ENCODE measurements at regions not wholly inside any gene's neighbourhood (a gene's known extent, or its start where the extent isn't known, plus 50 kb on each side); places are given as distances from the start of the nearest gene placed in this dataset.
A peak's percentile ranks its signal among the peaks of the same experiment; 100 is the strongest.

- Histone ChIP-seq H3K9me3 (ENCODE audit: control insufficient read depth in 1 of 2, insufficient read depth in 1 of 2, low read depth in 1 of 2, low read length in 2 of 2) (no peaks in the 10 kb centered on the region), H3K4me2 (ENCODE audit: low read length) (no peak overlapping the region), H2AFZ (ENCODE audit: low read depth, low read length, poor library complexity, severe bottlenecking) (no peak overlapping the region), H3K36me3 (ENCODE audit: control insufficient read depth in 1 of 2, insufficient read depth in 2 of 2, low read length in 2 of 2) (no peaks in the 10 kb centered on the region), H3K9ac (ENCODE audit: low read length) (no peak overlapping the region), H3K9me2 (ENCODE audit: insufficient read depth) (no peaks in the 10 kb centered on the region), H3K27ac (ENCODE audit: low read depth, low read length) (no peak overlapping the region), H3K4me1 (ENCODE audit: control insufficient read depth in 1 of 2, insufficient read depth in 2 of 2, low read length in 2 of 2) (no peaks in the 10 kb centered on the region), H3K79me2 (ENCODE audit: insufficient read depth, low read length) (no peaks in the 10 kb centered on the region), H4K20me1 (ENCODE audit: insufficient read depth) (no peaks in the 10 kb centered on the region), H3K4me3 (replicated peaks in 1 of 2; ENCODE audit: low read depth in 1 of 2, low read length in 2 of 2) (no peak overlapping the region), H3K27me3 (ENCODE audit: insufficient read depth, low read length) (no peaks in the 10 kb centered on the region)
- RAD21 ChIA-PET (ENCODE audit: low non-redundant PET in 1 of 2, low total read pairs in 2 of 2, uncharacterized antibody in 2 of 2, unreplicated experiment in 2 of 2) = no interaction called here
- no peak for TF ChIP-seq ZNF274 (IDR thresholded peaks at IDR 0.05; ENCODE audit: low read depth, low read length)
- TF ChIP-seq EZH2 (IDR thresholded peaks at IDR 0.05) = no peak
- no peak for TF ChIP-seq SP1 (IDR thresholded peaks at IDR 0.05; ENCODE audit: low read depth)
- TF ChIP-seq JUND (IDR thresholded peaks at IDR 0.05) = no peak
- TF ChIP-seq ZBTB33 (IDR thresholded peaks at IDR 0.05; ENCODE audit: extremely low read depth, insufficient replicate concordance, low read length) = no peak
- CTCF ChIA-PET = no interaction called here
- POLR2A ChIA-PET = no interaction called here
- no peak for ATAC-seq
- no TSS peak for BruUV-seq (replicated peaks)
- intact Hi-C loops (cut with micrococcal nuclease) = no loop called here
- DNase-seq (ENCODE audit: low read depth, low spot score) = no peak
Observed at GRCh38 chrX:42472727-42473126, 305.2 kb downstream of the PPP1R2C start.

GRCh38 chrX:42466332-42467046 lies 311.5 kb downstream of the PPP1R2C start:
- H3K9ac ChIP-seq (ENCODE audit: low read length) = no peak overlapping the region
- no peaks in the 10 kb centered on the region for H3K27me3 ChIP-seq (ENCODE audit: insufficient read depth, low read length)
- no peaks in the 10 kb centered on the region for H4K20me1 ChIP-seq (ENCODE audit: insufficient read depth)
- H3K4me3 ChIP-seq (replicated peaks in 1 of 2; ENCODE audit: low read depth in 1 of 2, low read length in 2 of 2) = no peak overlapping the region
- no peaks in the 10 kb centered on the region for H3K9me3 ChIP-seq (ENCODE audit: control insufficient read depth in 1 of 2, insufficient read depth in 1 of 2, low read depth in 1 of 2, low read length in 2 of 2)
- peaks cover 0 to 4% of the 10 kb centered on the region in 2 experiments; a peak in 1 of 4 replicates for H3K4me1 ChIP-seq (ENCODE audit: control insufficient read depth in 1 of 2, insufficient read depth in 2 of 2, low read length in 2 of 2)
- no peaks in the 10 kb centered on the region for H3K36me3 ChIP-seq (ENCODE audit: control insufficient read depth in 1 of 2, insufficient read depth in 2 of 2, low read length in 2 of 2)
- ATAC-seq (0 out of 2 replicates have a peak, but pooled peaks have one; percentile 40), DNase-seq (ENCODE audit: low read depth, low spot score) (no peak)
- ChIA-PET RAD21 (ENCODE audit: low non-redundant PET in 1 of 2, low total read pairs in 2 of 2, uncharacterized antibody in 2 of 2, unreplicated experiment in 2 of 2) (no interaction called here), CTCF (no interaction called here), POLR2A (no interaction called here)
- no peak overlapping the region for H3K4me2 ChIP-seq (ENCODE audit: low read length)
- H2AFZ ChIP-seq (ENCODE audit: low read depth, low read length, poor library complexity, severe bottlenecking) = no peak overlapping the region
- H3K27ac ChIP-seq (ENCODE audit: low read depth, low read length) = no peak overlapping the region
- H3K9me2 ChIP-seq (ENCODE audit: insufficient read depth) = no peaks in the 10 kb centered on the region
- no TSS peak for BruUV-seq (replicated peaks)
- intact Hi-C loops (cut with micrococcal nuclease) = no loop called here
- TF ChIP-seq JUND (IDR thresholded peaks at IDR 0.05) = no peak
- TF ChIP-seq EGR1 (IDR thresholded peaks at IDR 0.05; ENCODE audit: low read depth) = no peak
- TF ChIP-seq RAD21 (IDR thresholded peaks at IDR 0.05; ENCODE audit: low read depth) = no peak
- TF ChIP-seq SRF (IDR thresholded peaks at IDR 0.05; ENCODE audit: low read depth) = no peak
- TF ChIP-seq CEBPB (IDR thresholded peaks at IDR 0.05; ENCODE audit: low read depth) = no peak
- H3K79me2 ChIP-seq (ENCODE audit: insufficient read depth, low read length) = no peaks in the 10 kb centered on the region
